Cardiac fibroblast (primary cell): ENCODE measurements at regions not wholly inside any gene's neighbourhood (a gene's known extent, or its start where the extent isn't known, plus 50 kb on each side); places are given as distances from the start of the nearest gene placed in this dataset.
A peak's percentile ranks its signal among the peaks of the same experiment; 100 is the strongest.
"Not testable (repeated sequence)": the region's sequence is repeated elsewhere in the genome, so short reads cannot be mapped to it uniquely, and the experiment has no call there.

Source experiments
- DNase-seq, 2 donors: peaks; one replicate each; pipeline versions ENCODE4 v3.0.0 to v3.0.0-alpha.2; 2010; ENCODE audit warnings: low read depth in 2 of 2
- H3K4me3 ChIP-seq, 2 donors: replicated peaks in 1 of 2; 1 replicate in 1 of 2; 2 replicates in 1 of 2; pipeline ENCODE4 v1.5.1; 2011; ENCODE audit warnings: low read depth in 2 of 2, low read length in 2 of 2, mild to moderate bottlenecking in 2 of 2, moderate library complexity in 1 of 2
- CTCF ChIP-seq: IDR thresholded peaks from one replicate; pipeline ENCODE4 v1.5.1; 2011; ENCODE audit warnings: low read depth, mild to moderate bottlenecking, low read length, inconsistent platforms

DNA sequence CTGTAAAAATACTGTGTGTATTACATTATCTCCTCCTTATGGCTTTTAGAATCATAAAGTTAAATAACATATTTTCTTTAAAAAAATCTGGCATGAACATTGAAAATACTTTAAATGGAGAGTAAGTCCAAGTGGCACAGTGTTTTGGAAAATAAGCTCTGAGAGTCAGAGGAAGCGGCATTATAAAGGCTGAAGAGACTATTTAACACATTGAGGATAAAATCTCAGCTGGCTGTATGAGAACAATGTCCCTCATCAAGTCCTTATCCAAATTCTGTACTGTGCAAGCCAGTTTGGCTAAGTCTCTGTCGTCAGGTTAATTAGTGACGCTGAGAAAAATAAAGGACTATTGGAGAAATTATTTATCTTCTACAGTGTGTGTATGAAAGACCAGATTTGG lies 245.5 kb downstream of the MFSD1 start:
- no peak for TF ChIP-seq CTCF
- no peak overlapping the region for H3K4me3 ChIP-seq
- no peak for DNase-seq

GRCh38 chr3:159052494-159052893 lies 250.6 kb downstream of the MFSD1 start:
- DNase-seq, H3K4me3 ChIP-seq: not testable (repeated sequence)

DNA sequence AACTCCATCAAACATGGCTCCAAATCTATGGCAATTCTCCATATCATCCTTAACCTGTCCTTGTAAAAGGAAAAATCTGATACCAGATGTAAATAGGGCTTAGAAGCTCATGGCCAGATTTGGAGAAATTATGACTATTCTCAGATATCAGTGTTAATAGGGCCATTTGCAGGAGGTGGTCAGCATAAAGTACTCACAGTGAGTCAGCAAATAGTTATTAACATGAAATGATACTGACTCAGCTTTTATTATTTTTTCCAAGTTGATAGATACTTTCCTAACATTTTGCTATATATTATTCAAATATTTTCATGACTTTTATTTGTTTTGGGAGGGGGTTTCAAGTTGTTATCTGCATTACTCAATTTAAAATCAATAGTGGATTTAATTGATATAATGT lies 255.8 kb downstream of the MFSD1 start:
- no peak overlapping the region for H3K4me3 ChIP-seq
- TF ChIP-seq CTCF, result no peak
- peak in 1 of 2 donors; percentile 3 for DNase-seq

- TF ChIP-seq CTCF, result no peak
- no peak for DNase-seq
- H3K4me3 ChIP-seq, result no peak overlapping the region
Measured at GRCh38 chr3:159058859-159059258, 257.0 kb downstream of the MFSD1 start.

GRCh38 chr3:159059395-159059794 lies 257.5 kb downstream of the MFSD1 start:
- TF ChIP-seq CTCF, result no peak
- H3K4me3 ChIP-seq, result no peak overlapping the region
- no peak for DNase-seq

GRCh38 chr3:159062734-159063410 lies 261.0 kb downstream of the MFSD1 start:
- no peak for DNase-seq
- no peak overlapping the region for H3K4me3 ChIP-seq
- TF ChIP-seq CTCF, result no peak

- DNase-seq, result no peak
- TF ChIP-seq CTCF, result no peak
- H3K4me3 ChIP-seq, result no peak within 1 kb of the TSS
Measured at GRCh38 chr3:159069091-159069490, 267.2 kb downstream of the MFSD1 start, which contains the start of gene IQCJ. Gene IQCJ (plus strand): TSS chr3:159069319.
